Suprapubic skin (tissue), 3 donors: ENCODE measurements at regions not wholly inside any gene's neighbourhood (a gene's known extent, or its start where the extent isn't known, plus 50 kb on each side); places are given as distances from the start of the nearest gene placed in this dataset.
"Not testable (repeated sequence)": the region's sequence is repeated elsewhere in the genome, so short reads cannot be mapped to it uniquely, and the experiment has no call there.

Source experiments
- CTCF ChIP-seq, 2 donors: fragments of 200-600 bp in 1 of 2; fragments of 450-650 bp in 1 of 2; sonication (generic) in 1 of 2; IDR thresholded peaks; one replicate each; pipeline ENCODE4 v1.5.1; 2016 to 2019; ENCODE audit warnings: antibody characterized with exemption in 2 of 2, mild to moderate bottlenecking in 1 of 2, moderate library complexity in 1 of 2
- EP300 ChIP-seq: sonication (generic); formaldehyde crosslinking; IDR thresholded peaks from one replicate; pipeline ENCODE4 v1.6.1; 2017; ENCODE audit warnings: antibody characterized with exemption

- TF ChIP-seq EP300; CTCF (IDR thresholded peaks at IDR 0.05): not testable (repeated sequence)
These were observed 168.3 kb upstream of the TP53TG3D start for GRCh38 chr16:32084656-32085401.
